ENCODE measurements at regions not wholly inside any gene's neighbourhood (a gene's known extent, or its start where the extent isn't known, plus 50 kb on each side); places are given as distances from the start of the nearest gene placed in this dataset.
"Not testable (repeated sequence)": the region's sequence is repeated elsewhere in the genome, so short reads cannot be mapped to it uniquely, and the experiment has no call there.

DNA sequence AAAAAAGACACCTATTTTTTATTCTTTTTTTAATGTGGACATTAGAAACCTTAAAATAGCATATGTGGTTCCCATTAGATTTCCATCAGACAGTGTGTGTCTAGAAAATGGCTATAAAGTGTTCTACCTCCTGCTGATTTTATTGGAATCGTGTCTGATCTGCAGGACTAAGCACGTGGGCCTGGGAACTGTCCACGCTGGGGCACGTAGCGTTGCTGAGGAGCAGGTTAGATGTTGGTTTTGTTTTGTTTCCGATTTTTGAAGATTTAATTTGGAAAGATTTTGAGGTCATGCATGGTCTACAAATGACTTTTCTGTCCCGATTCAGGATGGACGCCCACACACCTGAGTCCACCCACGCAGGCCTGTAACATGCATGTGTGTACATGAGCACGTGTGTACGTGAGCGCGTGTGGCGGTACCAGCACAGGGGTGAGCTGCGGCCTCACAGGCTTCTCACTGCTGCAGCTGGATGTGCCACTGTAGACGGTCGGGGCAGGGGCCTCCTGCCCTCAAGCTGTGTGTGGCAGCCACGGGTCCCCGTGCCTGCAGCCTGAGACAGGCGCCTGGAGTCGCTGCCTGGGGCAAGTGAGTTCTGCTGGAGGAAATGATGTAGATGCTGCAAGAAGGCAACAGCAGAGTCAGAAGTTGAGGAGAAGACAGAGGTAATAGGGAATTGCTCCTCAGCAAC, 99.7 kb upstream of the CTDP1 start:
- DNase-seq: no peak

DNA sequence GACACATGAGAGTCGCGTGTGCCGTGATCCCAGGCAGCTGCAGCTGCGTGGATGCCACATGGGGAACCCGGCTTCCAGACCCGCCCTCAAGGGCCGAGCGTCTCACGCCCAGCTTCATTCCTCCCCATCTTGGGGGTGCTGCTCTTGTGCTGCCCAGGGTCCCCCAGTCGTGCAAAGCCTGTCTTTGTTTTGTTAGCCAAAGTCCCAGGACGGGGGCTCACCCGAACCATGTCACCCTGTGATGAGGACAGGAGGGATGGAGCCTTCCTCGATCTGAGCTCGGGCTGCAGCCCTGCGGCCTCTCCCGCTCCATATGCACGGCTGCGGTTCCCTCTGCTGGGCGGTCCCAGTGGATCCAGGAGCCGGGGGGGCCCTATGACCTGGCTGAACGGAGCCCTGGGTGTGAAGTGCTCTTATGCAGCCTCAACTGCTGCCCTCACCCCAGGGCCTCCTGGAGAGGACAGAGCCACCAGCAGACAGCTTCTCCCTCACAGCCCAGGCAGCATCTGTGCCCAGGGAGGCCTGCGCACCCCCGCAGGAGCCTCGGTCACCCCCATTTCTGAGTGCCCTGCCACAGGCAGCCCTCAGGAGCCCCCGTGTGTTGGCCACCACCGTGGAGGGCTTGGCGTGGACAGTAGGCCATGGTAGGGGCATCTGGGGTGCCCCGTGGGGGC, 99.0 kb upstream of the CTDP1 start:
- no peak for DNase-seq

DNA sequence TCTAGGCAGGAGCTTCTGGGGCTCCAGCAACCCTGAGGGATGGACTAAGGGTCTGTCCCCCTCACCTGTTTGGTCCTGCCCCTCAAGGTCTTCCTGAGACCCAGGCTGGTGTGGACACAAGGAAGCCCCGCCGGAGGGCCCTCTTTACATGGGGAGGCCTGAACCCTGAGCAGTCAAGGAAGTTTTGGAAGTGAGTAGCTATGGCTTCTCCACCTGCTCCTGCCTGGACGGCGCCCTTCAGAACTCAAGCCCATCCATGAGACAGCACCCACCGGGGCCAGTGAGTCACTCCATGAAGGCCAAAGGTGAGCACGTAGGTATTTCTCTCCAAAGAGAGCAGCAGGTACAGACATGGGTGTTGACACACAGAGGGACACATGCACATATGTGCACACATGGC, 98.2 kb upstream of the CTDP1 start:
- no peak for DNase-seq

DNA sequence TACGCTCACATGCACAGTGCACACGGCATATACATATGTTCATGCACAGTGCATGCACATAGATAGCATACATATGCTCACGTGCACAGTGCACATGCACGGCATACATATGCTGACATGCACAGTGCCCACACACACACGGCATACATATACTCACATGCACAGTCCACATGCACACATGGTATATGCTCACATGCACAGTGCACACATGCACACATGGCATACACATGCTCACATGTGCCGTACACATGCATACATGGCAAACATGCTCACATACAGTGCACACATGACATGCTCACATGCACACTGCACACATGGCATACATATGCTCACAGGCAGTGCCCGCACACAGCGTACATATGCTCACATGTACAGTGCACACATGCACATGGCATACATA, 97.7 kb upstream of the CTDP1 start:
- no peak for DNase-seq

DNA sequence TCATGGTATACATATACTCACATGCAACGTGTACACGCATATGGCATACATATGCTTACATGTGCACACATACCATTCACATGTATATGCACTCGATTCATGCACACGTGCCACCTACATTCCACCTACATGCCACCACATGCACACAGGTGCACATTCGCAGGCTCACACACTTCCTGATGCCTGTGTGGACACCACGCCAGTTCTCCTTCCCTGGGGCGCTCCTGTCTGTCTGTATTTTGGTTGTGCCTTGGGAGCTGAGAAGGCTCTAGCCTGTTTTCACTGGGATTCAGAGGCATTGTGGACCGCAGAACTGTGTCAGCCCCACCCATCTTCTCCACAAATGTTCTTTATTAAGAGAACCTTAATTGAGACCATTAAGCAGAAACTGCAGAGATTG, 96.6 kb upstream of the CTDP1 start:
- DNase-seq: no peak

DNA sequence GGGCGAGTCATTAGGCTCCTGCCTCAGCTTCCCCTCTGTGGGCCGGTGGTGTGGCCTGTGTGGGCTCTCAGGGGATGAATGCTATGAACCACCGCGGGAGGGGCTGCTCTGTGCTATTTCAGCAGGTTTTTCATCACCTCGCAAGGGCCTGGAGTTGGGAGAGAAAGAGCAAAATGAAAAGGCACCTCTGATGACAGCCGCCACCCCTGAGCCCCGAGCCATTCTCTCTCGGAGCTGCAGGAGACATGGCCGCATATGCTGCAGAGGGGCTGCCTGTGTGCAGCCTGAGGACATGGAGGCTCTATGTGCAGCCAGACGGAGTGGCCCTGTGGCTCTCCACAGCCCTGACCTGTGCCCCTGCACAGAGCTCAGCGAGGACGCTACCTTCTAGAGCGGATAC, 96.2 kb upstream of the CTDP1 start:
- no peak for DNase-seq

DNA sequence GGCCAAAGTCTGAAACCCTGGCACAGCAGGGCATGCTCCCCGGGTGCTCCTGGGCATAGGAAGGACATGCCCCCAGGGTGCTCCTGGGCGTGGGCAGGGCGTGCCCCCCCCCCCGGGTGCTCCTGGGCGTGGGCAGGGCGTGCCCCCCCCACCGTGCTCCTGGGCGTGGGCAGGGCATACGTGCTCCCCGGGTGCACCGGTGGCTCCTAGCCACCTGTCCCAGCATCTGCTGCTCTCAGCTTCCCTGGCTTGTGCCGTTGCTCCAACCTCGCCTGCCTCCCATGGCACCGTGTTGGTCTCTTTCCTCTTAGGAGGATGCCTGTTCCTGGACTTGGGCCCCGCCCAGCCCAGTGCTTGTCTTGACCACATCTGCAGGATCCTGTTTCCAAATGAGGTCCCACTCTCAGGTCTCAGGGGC, 95.6 kb upstream of the CTDP1 start:
- no peak for DNase-seq

DNA sequence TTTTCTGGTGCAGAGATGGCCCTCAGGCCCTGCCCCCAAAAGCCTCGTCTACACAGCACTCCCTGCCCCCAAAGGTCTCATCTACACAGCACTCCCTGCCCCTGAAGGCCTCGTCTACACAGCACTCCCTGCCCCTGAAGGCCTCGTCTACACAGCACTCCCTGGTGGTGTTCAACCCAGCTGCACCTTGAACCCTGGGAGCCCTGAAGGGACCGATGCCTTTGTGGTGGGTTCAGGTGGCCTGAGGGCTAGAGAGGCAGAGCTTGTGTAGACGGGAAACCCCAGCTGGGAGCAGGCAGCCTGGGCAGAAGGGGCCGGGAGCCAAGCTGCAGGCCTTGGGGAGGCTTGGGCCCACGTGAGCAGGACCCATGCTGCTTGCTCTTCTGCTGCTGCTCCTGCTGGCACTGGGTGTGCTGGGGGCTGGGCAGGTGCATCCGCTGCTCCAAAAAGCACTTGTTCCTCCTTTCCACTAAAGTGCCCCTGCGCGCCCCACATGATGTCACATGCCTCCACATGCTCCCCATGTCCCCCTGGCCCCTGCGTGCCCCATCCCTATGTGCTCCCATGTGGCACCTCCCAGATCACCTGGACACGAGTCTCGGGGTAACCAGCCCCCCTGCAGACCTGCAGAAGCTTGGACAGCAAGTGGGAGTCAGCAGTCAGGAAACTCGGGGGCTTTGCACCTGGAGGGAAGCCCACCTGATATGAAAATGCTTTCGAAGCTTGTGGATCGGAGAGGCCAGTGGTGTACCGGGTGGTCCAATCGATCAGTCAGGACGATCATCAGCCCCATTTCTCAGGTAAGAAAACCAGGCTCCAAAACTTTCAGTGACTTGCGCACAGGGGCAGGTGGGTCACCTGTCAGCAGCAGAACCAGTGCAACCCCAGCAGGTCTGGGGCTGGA, 94.9 kb upstream of the CTDP1 start:
- DNase-seq: no peak

DNA sequence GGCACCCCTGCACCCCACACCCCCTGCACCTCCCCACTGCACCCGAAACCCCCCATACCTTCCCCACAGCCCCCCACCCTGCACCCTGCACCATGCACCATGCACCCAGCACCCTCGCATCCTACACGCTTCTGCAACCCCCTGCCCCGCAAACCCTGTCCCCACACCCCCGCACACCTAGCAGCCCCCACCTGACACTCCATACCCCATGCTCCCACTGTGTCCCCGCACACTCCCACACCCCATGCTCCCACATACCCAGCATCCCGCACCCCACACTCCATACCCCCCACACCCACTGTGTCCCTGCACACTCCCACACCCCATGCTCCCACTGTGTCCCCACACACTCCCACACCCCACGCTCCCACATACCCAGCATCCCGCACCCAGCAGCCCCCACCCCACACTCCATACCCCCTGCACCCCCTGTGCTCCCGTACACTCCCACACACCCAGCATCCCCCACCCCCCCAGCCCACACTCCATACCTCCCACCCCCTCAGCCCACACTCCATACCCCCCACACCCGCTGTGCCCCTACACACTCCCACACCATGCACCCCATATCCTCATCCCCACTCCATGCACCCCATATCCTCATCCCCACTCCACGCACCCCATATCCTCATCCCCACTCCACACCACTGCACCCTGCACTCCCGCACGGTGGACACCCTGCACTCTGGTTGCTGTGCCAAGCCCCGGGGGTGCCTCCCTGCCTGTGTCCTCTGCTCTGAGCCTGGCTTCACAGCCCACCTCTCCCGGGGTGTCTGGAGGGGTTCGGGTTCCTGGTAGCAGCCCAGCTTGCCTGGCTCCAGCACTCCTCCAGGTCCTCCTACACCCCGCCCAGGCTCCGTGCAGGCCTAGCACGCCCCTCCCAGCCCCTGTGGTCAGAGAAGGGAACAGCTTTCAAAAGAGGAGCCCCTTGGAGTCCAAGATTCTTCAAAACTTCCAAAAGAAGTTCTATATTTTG, 93.9 kb upstream of the CTDP1 start:
- DNase-seq: no peak

DNA sequence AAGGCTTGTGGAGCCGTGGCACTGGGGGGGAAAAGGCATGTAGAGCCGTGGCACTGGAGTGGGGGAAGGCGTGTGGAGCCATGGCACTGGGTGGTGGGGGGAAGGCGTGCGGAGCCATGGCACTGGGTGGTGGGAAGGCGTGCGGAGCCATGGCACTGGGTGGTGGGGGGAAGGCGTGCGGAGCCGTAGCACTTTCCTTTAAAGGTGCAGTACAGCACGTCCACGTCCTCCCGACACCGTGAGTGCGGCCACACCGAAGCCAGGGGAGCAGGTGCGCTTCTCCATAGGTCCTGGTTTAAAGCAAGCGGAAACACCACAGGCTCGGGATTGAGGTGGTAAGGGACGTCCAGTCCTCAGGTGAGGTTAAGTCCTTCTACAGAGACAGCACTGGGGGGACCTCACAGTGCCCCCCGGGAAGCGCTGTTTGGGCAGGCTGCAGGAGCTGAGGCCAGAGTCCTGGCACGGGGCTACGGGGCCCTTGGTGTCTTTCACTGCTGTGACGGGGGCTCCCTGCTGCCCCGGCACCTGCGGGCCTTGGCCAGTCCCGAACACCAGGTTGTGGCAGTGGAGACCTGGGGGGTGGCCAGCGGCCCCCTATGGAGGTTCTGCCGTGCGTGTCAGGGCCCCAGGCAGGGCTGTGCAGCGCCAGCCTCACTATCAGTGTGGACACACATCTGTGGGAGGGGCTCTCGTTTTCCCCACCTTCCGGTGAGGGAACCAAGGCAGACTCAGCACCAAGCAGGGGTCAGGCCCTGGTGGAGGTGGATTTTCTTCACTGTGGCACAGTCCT, 93.0 kb upstream of the CTDP1 start:
- no peak for DNase-seq

DNA sequence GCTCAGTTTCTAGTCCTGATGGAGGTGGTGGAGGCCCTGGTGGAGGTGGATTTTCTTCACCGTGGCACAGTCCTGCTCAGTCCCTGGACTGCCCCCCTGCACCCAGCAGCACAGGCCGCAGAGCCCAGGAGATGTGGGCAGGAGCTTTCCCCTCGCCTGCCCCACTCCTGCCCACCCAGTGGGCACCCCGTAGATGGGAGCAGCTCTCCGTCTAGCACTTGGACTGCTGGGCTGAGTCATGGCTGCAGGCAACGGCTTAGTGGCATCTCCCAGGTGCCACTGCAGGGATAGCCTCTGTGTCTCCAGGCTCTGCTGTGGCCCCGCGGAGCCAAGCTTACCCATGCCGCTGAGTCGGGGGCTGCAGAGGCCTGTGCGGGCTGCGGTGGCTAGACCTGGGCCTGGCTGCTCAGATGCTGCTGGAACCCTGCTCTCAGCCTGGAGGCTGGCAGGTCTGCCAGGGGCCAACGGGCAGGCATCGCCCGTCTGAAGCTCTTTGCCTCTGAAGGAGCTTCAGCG, 92.3 kb upstream of the CTDP1 start:
- no peak for DNase-seq

DNA sequence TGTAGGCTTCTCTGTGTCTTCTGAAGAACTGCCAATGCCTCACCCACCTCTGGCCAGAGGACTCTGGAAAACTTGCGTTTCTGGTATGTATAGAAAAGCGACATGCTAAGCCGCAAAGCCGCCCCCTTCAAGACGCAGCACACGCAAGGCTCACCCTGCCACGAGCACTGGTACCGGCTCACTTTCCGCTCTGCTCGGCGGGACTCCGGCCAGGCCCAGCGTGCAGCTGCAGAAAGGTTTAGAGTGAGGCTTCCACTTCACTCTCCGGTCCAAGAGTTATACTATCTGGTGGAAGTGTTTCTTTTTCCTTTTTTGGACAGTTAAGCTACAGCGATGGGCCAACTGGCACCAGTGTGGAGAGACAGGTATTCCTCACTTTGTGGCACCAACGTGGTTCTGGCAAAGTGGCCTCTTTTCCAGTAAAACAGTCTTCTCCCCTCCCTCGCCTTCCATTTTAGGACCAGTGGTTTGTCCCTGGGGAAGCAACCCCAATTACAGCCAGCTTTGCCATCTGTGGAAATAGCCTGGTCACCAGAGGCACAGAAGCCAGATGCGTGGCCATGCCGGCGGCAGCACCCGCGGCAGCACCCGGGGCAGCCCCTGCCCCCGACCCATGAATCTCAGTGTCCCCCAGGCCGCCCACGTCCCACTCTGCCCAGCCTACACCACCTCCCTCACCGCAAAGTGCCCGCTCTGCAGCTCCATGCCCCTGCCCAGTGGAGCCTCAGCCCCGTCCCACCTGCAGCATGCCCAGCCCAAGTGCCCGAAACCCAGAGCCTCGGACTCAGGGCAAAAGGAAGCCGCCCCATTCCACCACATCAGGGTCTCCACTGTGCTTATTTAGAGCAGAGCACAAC, 91.6 kb upstream of the CTDP1 start:
- no peak for DNase-seq

DNA sequence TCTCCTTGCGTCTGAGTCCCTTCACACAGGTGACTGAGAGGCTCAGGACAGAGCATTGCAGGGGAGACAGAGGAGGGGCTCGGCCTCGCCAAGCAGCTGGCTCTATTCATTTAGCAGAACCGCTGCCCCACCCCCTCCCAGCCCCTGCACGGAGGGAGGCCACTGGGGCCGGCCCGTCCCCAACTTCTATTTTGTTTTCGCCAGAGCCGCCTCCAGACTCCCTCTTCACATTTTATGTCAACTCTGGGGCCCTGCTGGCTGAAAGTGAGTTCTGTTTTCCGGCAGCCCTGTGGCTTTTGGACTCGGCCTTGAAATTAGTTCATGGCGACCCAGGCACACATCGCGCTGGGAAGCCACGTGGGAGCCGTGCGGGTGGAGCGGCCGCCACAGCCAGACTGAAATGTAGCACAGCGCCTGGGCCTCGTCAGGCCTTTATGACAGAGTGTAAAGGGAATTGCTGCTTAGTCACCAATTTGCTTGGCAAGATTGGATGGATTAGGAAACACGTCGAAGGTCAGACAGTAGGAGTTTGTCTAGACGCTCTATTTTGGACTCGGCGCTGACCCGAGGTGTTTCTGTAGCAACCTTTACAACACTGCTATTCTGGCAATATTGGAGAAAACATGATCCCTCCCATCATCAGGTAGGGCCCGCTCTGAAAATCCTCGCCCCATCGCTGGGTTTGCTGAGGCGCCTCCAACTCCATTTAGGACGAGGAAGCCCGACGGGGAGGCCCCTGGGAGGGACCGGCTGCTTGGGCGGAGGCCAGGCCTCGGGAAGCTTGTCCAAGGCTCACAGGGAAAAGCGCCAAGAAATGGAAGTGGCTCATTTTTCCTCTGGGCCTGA, 90.7 kb upstream of the CTDP1 start:
- peak in 22 of 56 donors; percentile 11 to 60 (median 26) for DNase-seq

DNA sequence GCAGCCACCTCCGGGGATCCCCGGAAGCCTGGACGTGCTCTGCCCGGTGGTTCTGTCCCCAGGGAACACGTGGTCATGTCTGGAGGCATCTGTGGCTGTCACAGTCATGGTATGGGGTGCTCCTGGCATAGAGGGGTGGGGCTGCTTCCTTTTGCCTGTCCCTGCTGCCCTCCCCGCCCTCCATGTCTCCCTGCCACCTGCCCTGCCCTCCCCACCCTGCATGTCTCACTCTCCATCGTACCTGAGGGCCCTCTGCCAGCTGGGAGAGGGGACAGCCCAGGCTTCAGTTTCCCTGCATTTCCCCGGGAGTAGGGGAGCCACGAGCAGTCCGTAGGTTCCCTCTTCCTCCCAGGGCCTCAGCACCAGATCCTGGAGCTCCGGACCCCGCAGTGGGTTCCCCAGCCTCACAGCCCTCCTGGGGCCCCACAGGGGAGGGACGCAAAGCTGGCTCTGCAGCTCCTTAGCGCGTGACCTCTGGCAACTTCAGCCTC, 90.0 kb upstream of the CTDP1 start:
- no peak for DNase-seq

DNA sequence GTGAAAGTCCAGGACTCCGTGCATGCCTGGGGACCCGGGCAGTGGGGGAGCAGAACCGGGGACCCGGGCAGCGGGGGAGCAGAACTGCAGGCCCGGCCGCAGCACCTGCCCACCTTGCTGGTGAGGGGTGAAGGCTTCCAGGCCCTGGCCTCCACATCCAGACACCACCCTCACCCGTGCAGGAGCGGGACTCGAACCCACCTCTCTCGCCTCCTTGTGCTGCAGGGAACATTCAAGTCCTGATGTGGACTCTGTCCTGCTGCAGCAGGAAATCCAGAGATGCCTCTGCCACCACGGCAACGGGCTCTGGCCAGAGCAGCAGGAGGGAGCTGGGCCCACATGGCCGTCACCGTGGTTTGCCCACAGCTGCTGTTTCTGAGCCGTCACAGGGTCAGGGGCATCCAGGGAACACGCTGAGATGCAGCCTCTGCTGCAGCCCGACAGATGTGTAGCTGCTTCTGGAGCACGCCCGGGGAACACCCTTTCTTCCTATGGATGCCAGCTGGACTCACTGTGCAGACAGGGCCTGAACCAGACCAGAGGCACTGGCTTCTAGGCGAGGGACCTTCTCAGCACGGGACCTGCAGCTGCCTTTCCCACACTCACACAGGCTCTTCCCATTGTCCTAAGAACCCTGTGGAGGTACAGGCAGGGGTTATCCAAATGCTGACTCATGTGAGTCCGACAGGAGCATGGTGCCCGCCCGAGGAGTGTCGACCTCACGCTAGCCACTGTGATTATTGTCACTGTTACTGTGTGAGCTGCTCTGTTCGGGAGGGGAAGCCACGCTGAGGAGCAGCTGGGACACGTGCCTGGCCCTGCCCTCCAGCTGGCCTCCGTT, 89.2 kb upstream of the CTDP1 start:
- DNase-seq: peak in 18 of 56 donors; percentile 13 to 64 (median 30)

DNA sequence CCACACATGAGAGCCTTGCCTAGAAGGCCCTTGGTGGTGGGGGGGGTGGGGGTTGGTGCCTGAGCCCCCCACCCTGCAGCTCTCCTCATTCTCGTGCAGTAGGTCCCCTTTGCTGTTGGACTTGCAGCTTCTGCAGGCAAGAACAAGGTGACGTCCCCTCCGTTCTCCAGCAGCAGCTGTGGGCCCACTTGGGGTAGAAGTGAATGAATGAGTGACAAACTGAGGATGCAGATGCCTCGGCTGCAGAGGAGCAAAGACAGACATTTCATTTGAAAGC, 88.6 kb upstream of the CTDP1 start:
- DNase-seq: no peak

DNA sequence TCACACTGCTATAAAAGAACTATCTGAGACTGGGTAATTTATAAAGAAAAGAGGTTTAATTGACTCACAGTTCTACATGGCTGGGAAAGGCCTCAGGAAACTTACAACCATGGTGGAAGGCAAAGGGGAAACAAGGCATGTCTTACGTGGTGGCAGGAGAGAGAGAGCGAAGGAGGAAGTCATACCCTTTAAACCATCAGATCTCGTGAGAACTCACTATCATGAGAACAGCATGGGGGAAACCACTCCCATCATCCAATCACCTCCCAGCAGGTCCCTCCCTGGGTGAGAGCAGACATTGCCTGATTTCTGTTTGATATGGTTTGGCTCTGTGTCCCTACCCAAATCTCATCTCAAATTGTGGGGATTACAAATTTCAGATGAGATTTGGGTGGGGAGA, 86.9 kb upstream of the CTDP1 start:
- not testable (repeated sequence) for DNase-seq

Data from nucleus accumbens (tissue), 56 donors.